Kidney (tissue), 13 donors: ENCODE measurements at regions not wholly inside any gene's neighbourhood (a gene's known extent, or its start where the extent isn't known, plus 50 kb on each side); places are given as distances from the start of the nearest gene placed in this dataset.

Source experiments
- DNase-seq, 5 donors: peaks; one replicate each; pipeline ENCODE4 v3.0.0-alpha.2; 2013 to 2020
- FAIRE-seq: peaks from 2 replicates; lab custom pipeline; 2012; peaks lifted over from hg19 to GRCh38; lab: Jason Lieb, UNC
- H3K27ac ChIP-seq, 2 donors: one replicate each; pipeline ENCODE4 v1.7.0; 2013; ENCODE audit warnings: low read depth in 2 of 2, low read length in 2 of 2, inconsistent platforms in 1 of 2
- H3K27me3 ChIP-seq: one replicate; pipeline ENCODE4 v1.7.1; 2013; ENCODE audit warnings: low read length, inconsistent platforms; ENCODE audit not compliant: control insufficient read depth, insufficient read depth
- H3K36me3 ChIP-seq, 3 donors: one replicate each; pipeline versions ENCODE4 v1.7.0 to v1.7.1; 2013; ENCODE audit warnings: low read length in 3 of 3, control low read depth in 1 of 3, inconsistent platforms in 1 of 3; ENCODE audit not compliant: insufficient read depth in 3 of 3, control insufficient read depth in 2 of 3
- H3K4me1 ChIP-seq, 3 donors: one replicate each; pipeline versions ENCODE4 v1.7.0 to v1.7.1; 2013; ENCODE audit warnings: low read length in 3 of 3, inconsistent platforms in 1 of 3, low read depth in 1 of 3; ENCODE audit not compliant: control insufficient read depth in 2 of 3, insufficient read depth in 2 of 3
- H3K4me3 ChIP-seq, 3 donors: one replicate each; pipeline versions ENCODE4 v1.7.0 to v1.8.1; 2013; ENCODE audit warnings: low read length in 3 of 3, control low read depth in 1 of 3, inconsistent platforms in 1 of 3
- H3K9ac ChIP-seq, 3 donors: one replicate each; pipeline versions ENCODE4 v1.7.0 to v1.7.1; 2013; ENCODE audit warnings: low read length in 3 of 3, control low read depth in 1 of 3, inconsistent platforms in 1 of 3
- H3K9me3 ChIP-seq, 3 donors: one replicate each; pipeline versions ENCODE4 v1.7.0 to v1.7.1; 2013; ENCODE audit warnings: low read length in 3 of 3, control low read depth in 1 of 3, inconsistent platforms in 1 of 3; ENCODE audit not compliant: control insufficient read depth in 2 of 3, insufficient read depth in 1 of 3
- CTCF ChIP-seq: IDR thresholded peaks from 3 replicates; pipeline ENCODE4 v1.5.1; 2012; ENCODE audit warnings: mild to moderate bottlenecking, moderate library complexity, borderline replicate concordance; ENCODE audit not compliant: insufficient read depth; ENCODE audit errors: extremely low read depth
- intact Hi-C: fragments of 100-400 bp; cut with DNase I; formaldehyde crosslinking; loops from one replicate; pipeline ENCODE4 v1.11.1; 2022
- donor health status: control.
- donor health status: control.
- donor health status: control.
- donor health status: control.
- donor health status: control.
- donor health status: DM: yes; HTN: yes; CAD: no.
- donor health status: Normal renal cell carcinoma (clear cell type).

- Histone ChIP-seq H3K4me3 (peak overlapping the region in 1 of 3 donors; percentile 1), H3K27me3 (no peaks in the 10 kb centered on the region), H3K9ac (no peak overlapping the region), H3K4me1 (peaks cover 4 to 8% (median 6%) of the 10 kb centered on the region in 3 donors), H3K9me3 (no peaks in the 10 kb centered on the region), H3K27ac (peak overlapping the region; percentile 35 to 64), H3K36me3 (no peaks in the 10 kb centered on the region)
- no peak for TF ChIP-seq CTCF
- FAIRE-seq: no peak
- DNase-seq: peak in 4 of 5 donors; percentile 79 to 95 (median 88)
- intact Hi-C loops: no loop called here
Measured at GRCh38 chr20:58571693-58572427, 56.7 kb upstream of the APCDD1L start.

GRCh38 chr20:58571356-58571692 is 56.1 kb upstream of the APCDD1L start:
- peak overlapping the region in 2 of 3 donors; percentile 51 to 64 for H3K4me3 ChIP-seq
- FAIRE-seq: no peak
- no peaks in the 10 kb centered on the region for H3K36me3 ChIP-seq
- peaks cover 4 to 8% (median 6%) of the 10 kb centered on the region in 3 donors for H3K4me1 ChIP-seq
- peak in 1 of 5 donors; percentile 76 for DNase-seq
- intact Hi-C loops: no loop called here
- no peaks in the 10 kb centered on the region for H3K27me3 ChIP-seq
- no peak for TF ChIP-seq CTCF
- peak overlapping the region in 1 of 3 donors; percentile 29 for H3K9ac ChIP-seq
- H3K27ac ChIP-seq: peak overlapping the region; percentile 56 to 68
- H3K9me3 ChIP-seq: no peaks in the 10 kb centered on the region

GRCh38 chr20:58570204-58570859 is 55.1 kb upstream of the APCDD1L start:
- no peaks in the 10 kb centered on the region for H3K9me3 ChIP-seq
- H3K36me3 ChIP-seq: no peaks in the 10 kb centered on the region
- peaks cover 2% of the 10 kb centered on the region for H3K27me3 ChIP-seq
- peak overlapping the region in 1 of 3 donors; percentile 49 for H3K9ac ChIP-seq
- peak overlapping the region in 1 of 3 donors; percentile 64 for H3K4me3 ChIP-seq
- intact Hi-C loops: no loop called here
- no peak for FAIRE-seq
- TF ChIP-seq CTCF: no peak
- peaks cover 4 to 8% (median 6%) of the 10 kb centered on the region in 3 donors for H3K4me1 ChIP-seq
- H3K27ac ChIP-seq: peak overlapping the region; percentile 56 to 75
- peak in 3 of 5 donors; percentile 37 to 74 (median 64) for DNase-seq
